ENCODE measurements at regions not wholly inside any gene's neighbourhood (a gene's known extent, or its start where the extent isn't known, plus 50 kb on each side); places are given as distances from the start of the nearest gene placed in this dataset.

DNA sequence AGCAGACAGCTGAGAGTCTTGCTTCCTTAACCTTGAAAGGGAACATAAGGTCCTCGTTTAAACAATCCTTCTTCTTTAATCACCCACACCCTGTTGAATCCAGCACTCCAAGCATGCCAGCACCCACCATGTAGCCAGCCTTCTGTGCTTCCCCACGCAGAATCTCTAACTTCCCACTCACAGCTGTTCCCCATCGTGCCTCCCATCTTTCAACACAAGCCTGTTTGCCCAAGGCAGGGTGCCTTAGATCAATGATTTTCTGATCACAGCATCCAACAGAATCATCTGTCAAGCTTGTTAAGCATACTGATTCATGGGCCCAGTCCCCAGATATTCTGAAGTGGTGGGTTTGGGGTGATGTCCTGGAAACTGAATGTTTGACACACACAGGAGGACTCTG, 530.8 kb downstream of the SH2D4B start:
- no peaks in the 10 kb centered on the region for H4K20me1 ChIP-seq (ENCODE audit: insufficient read depth, low read length)
- H3K79me2 ChIP-seq (ENCODE audit: insufficient read depth, low read length), result no peaks in the 10 kb centered on the region
- no peak overlapping the region for H3K4me3 ChIP-seq (ENCODE audit: low read depth in 1 of 2, low read length in 2 of 2)
- ATAC-seq (ENCODE audit: insufficient read depth, low read depth), result no peak
- H3K4me2 ChIP-seq (ENCODE audit: insufficient read depth, low read length), result no peak overlapping the region
- no peak overlapping the region for H3K9ac ChIP-seq (ENCODE audit: low read depth, low read length)
- H2AFZ ChIP-seq (ENCODE audit: low read depth, low read length), result no peak overlapping the region
- H3K36me3 ChIP-seq (ENCODE audit: insufficient read depth, low read length), result no peaks in the 10 kb centered on the region
- no peak for DNase-seq
- no peak overlapping the region for H3K27ac ChIP-seq (ENCODE audit: low read length)
- H3K9me3 ChIP-seq (ENCODE audit: insufficient read depth, low read length, severe bottlenecking), result no peaks in the 10 kb centered on the region
- no peak for TF ChIP-seq EZH2 (IDR thresholded peaks at IDR 0.05; ENCODE audit: borderline replicate concordance, low read depth, low read length, severe bottlenecking)
- TF ChIP-seq, protein P1, sequence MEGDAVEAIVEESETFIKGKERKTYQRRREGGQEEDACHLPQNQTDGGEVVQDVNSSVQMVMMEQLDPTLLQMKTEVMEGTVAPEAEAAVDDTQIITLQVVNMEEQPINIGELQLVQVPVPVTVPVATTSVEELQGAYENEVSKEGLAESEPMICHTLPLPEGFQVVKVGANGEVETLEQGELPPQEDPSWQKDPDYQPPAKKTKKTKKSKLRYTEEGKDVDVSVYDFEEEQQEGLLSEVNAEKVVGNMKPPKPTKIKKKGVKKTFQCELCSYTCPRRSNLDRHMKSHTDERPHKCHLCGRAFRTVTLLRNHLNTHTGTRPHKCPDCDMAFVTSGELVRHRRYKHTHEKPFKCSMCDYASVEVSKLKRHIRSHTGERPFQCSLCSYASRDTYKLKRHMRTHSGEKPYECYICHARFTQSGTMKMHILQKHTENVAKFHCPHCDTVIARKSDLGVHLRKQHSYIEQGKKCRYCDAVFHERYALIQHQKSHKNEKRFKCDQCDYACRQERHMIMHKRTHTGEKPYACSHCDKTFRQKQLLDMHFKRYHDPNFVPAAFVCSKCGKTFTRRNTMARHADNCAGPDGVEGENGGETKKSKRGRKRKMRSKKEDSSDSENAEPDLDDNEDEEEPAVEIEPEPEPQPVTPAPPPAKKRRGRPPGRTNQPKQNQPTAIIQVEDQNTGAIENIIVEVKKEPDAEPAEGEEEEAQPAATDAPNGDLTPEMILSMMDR (IDR thresholded peaks at IDR 0.05; ENCODE audit: borderline replicate concordance, extremely low read depth, low read length, poor library complexity, severe bottlenecking), result no peak
- no peaks in the 10 kb centered on the region for H3K27me3 ChIP-seq (ENCODE audit: insufficient read depth, low read length, poor library complexity)
- no peaks in the 10 kb centered on the region for H3K4me1 ChIP-seq (ENCODE audit: insufficient read depth, low read length)

DNA sequence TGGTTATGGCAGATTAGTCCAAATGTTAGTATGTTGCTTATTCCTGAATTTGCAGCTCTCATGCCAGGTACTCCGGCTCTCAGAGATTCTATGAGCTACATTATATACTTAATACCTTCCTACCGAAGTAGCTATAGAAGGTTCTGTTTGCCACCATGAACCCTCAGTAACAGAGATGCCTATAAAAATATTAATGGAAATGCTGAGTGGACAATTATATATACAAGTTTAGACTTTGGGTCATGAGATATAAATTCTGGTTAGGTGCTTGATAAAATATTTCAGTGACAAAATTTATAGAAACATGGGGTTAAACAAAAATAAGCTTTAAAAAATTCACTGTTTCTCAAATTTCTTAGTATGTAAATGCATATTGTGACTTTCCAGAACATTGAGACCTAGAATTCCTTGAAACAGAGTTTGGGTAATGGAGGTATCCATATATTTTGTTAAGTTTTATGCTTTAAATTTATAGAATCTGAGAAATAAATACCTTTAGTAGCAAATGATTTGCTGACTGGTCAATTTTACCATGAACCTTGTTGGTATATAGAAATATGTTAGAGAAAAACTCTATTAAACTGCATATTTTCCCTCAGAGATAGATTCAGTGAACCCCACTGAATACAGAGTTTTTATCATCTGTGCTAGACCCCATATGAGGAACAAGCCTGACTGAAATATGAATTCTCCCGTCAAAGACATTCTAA, 533.5 kb downstream of the SH2D4B start:
- H3K4me3 ChIP-seq (ENCODE audit: low read depth in 1 of 2, low read length in 2 of 2), result no peak overlapping the region
- H3K36me3 ChIP-seq (ENCODE audit: insufficient read depth, low read length), result no peaks in the 10 kb centered on the region
- no peak for ATAC-seq (ENCODE audit: insufficient read depth, low read depth)
- no peak overlapping the region for H3K4me2 ChIP-seq (ENCODE audit: insufficient read depth, low read length)
- no peaks in the 10 kb centered on the region for H4K20me1 ChIP-seq (ENCODE audit: insufficient read depth, low read length)
- no peak for DNase-seq
- H3K27me3 ChIP-seq (ENCODE audit: insufficient read depth, low read length, poor library complexity), result no peaks in the 10 kb centered on the region
- TF ChIP-seq EZH2 (IDR thresholded peaks at IDR 0.05; ENCODE audit: borderline replicate concordance, low read depth, low read length, severe bottlenecking), result no peak
- TF ChIP-seq, protein P1 (IDR thresholded peaks at IDR 0.05; ENCODE audit: borderline replicate concordance, extremely low read depth, low read length, poor library complexity, severe bottlenecking), result no peak
- no peaks in the 10 kb centered on the region for H3K4me1 ChIP-seq (ENCODE audit: insufficient read depth, low read length)
- H3K27ac ChIP-seq (ENCODE audit: low read length), result no peak overlapping the region
- H3K9me3 ChIP-seq (ENCODE audit: insufficient read depth, low read length, severe bottlenecking), result no peaks in the 10 kb centered on the region
- H3K9ac ChIP-seq (ENCODE audit: low read depth, low read length), result no peak overlapping the region
- no peaks in the 10 kb centered on the region for H3K79me2 ChIP-seq (ENCODE audit: insufficient read depth, low read length)
- no peak overlapping the region for H2AFZ ChIP-seq (ENCODE audit: low read depth, low read length)

DNA sequence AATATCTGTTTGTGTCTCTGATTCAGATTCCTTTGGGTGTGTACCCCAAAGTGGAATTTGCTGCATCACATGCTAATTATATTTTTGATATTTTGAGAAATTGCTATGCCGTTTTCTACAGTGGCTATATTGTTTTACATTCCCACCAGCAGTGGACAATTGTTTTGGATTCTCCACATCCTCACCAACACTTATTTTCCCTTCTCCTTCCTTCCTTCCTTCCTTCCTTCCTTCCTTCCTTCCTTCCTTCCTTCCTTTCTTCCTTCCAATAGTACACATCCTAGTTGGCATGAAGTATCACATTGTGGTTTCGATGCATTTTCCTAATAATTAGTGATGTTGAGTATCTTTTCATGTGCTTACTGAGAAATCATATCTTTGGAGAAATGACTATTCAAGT, 535.5 kb downstream of the SH2D4B start:
- no peaks in the 10 kb centered on the region for H4K20me1 ChIP-seq (ENCODE audit: insufficient read depth, low read length)
- H3K27ac ChIP-seq (ENCODE audit: low read length), result no peak overlapping the region
- H3K27me3 ChIP-seq (ENCODE audit: insufficient read depth, low read length, poor library complexity), result no peaks in the 10 kb centered on the region
- no peak overlapping the region for H3K9ac ChIP-seq (ENCODE audit: low read depth, low read length)
- no peak overlapping the region for H3K4me3 ChIP-seq (ENCODE audit: low read depth in 1 of 2, low read length in 2 of 2)
- TF ChIP-seq EZH2 (IDR thresholded peaks at IDR 0.05; ENCODE audit: borderline replicate concordance, low read depth, low read length, severe bottlenecking), result no peak
- TF ChIP-seq, protein P1 (IDR thresholded peaks at IDR 0.05; ENCODE audit: borderline replicate concordance, extremely low read depth, low read length, poor library complexity, severe bottlenecking), result no peak
- no peaks in the 10 kb centered on the region for H3K79me2 ChIP-seq (ENCODE audit: insufficient read depth, low read length)
- no peak overlapping the region for H3K4me2 ChIP-seq (ENCODE audit: insufficient read depth, low read length)
- DNase-seq (no peak), ATAC-seq (ENCODE audit: insufficient read depth, low read depth) (no peak)
- H3K9me3 ChIP-seq (ENCODE audit: insufficient read depth, low read length, severe bottlenecking), result no peaks in the 10 kb centered on the region
- H2AFZ ChIP-seq (ENCODE audit: low read depth, low read length), result no peak overlapping the region
- no peaks in the 10 kb centered on the region for H3K36me3 ChIP-seq (ENCODE audit: insufficient read depth, low read length)
- no peaks in the 10 kb centered on the region for H3K4me1 ChIP-seq (ENCODE audit: insufficient read depth, low read length)
